HL-60 (cell line): ENCODE measurements at regions not wholly inside any gene's neighbourhood (a gene's known extent, or its start where the extent isn't known, plus 50 kb on each side); places are given as distances from the start of the nearest gene placed in this dataset.

ENCODE experiments used
- DNase-seq, 2 experiments: peaks; one replicate each; pipeline ENCODE4 v3.0.0-alpha.2; 2010 to 2020; ENCODE audit warnings: low read depth in 1 of 2, low spot score in 1 of 2
- H3K27ac ChIP-seq: fragments of 250-450 bp; sonication (Bioruptor Pico); replicated peaks from 2 replicates; pipeline ENCODE4 v1.5.1; 2020; ENCODE audit warnings: mild to moderate bottlenecking, moderate library complexity
- H3K27me3 ChIP-seq: fragments of 250-450 bp; sonication (Bioruptor Pico); 2 replicates; pipeline ENCODE4 v1.5.1; 2021; ENCODE audit warnings: mild to moderate bottlenecking, moderate library complexity; ENCODE audit not compliant: insufficient read depth, poor library complexity, severe bottlenecking
- H3K4me3 ChIP-seq: replicated peaks from 2 replicates; pipeline ENCODE4 v1.5.1; 2011; ENCODE audit warnings: mild to moderate bottlenecking, control low read depth, low read length; ENCODE audit not compliant: insufficient read depth
- GABPA ChIP-seq: IDR thresholded peaks from 2 replicates; pipeline ENCODE4 v1.6.1; 2012; ENCODE audit warnings: low read depth
- POLR2AphosphoS5 ChIP-seq: IDR thresholded peaks from 2 replicates; pipeline ENCODE4 v1.6.1; 2012; ENCODE audit warnings: low read depth
- SPI1 ChIP-seq: IDR thresholded peaks from 2 replicates; pipeline ENCODE4 v1.6.1; 2012; ENCODE audit warnings: low read depth, mild to moderate bottlenecking, borderline replicate concordance
- TF ChIP-seq, protein P1 (sequence below): IDR thresholded peaks from 2 replicates; pipeline ENCODE4 v1.6.1; 2012; ENCODE audit warnings: low read depth; ENCODE audit not compliant: insufficient replicate concordance
- TF ChIP-seq, protein P2 (sequence below): IDR thresholded peaks from one replicate; pipeline ENCODE4 v1.5.1; 2011; ENCODE audit warnings: low read length, control low read depth, inconsistent platforms; ENCODE audit not compliant: insufficient read depth

DNA sequence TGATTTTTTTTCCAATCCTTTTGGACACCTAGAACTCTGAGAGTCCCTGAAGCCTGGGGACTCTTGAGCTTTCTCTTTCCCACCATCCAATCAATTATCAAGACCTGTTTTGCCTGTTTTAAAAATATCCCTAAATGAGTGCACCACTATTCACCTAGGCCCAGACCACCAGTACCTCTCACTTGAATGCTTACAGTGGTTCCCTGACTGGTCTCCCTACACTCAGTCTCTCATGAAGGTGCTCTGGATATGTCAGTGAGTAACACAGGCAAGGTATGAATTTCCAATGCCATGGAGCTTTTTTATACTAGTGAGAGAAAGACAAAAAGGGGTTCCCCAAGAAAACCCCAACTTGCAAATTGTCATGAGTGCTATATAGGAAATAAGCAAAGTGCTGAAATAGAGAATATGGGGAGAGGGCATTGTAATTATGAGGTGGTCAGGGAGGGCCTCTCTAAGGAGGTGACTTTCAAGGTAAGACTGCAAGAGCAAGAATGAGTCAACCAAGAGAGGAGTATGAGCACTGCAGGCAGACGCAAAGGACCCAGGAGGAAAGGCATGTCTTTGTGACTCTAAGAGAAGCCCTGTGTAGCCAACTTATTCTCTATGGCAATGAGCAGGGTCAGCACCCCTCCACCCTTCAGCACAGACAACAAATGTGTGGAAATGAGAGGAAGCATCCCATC lies 85.3 kb upstream of the MBIP start:
- TF ChIP-seq GABPA, result no peak
- TF ChIP-seq SPI1, result no peak
- TF ChIP-seq, protein P1, sequence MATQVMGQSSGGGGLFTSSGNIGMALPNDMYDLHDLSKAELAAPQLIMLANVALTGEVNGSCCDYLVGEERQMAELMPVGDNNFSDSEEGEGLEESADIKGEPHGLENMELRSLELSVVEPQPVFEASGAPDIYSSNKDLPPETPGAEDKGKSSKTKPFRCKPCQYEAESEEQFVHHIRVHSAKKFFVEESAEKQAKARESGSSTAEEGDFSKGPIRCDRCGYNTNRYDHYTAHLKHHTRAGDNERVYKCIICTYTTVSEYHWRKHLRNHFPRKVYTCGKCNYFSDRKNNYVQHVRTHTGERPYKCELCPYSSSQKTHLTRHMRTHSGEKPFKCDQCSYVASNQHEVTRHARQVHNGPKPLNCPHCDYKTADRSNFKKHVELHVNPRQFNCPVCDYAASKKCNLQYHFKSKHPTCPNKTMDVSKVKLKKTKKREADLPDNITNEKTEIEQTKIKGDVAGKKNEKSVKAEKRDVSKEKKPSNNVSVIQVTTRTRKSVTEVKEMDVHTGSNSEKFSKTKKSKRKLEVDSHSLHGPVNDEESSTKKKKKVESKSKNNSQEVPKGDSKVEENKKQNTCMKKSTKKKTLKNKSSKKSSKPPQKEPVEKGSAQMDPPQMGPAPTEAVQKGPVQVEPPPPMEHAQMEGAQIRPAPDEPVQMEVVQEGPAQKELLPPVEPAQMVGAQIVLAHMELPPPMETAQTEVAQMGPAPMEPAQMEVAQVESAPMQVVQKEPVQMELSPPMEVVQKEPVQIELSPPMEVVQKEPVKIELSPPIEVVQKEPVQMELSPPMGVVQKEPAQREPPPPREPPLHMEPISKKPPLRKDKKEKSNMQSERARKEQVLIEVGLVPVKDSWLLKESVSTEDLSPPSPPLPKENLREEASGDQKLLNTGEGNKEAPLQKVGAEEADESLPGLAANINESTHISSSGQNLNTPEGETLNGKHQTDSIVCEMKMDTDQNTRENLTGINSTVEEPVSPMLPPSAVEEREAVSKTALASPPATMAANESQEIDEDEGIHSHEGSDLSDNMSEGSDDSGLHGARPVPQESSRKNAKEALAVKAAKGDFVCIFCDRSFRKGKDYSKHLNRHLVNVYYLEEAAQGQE, result no peak
- Histone ChIP-seq H3K27ac (no peak overlapping the region), H3K4me3 (no peak overlapping the region), H3K27me3 (no peaks in the 10 kb centered on the region)
- DNase-seq, result no peak

DNA sequence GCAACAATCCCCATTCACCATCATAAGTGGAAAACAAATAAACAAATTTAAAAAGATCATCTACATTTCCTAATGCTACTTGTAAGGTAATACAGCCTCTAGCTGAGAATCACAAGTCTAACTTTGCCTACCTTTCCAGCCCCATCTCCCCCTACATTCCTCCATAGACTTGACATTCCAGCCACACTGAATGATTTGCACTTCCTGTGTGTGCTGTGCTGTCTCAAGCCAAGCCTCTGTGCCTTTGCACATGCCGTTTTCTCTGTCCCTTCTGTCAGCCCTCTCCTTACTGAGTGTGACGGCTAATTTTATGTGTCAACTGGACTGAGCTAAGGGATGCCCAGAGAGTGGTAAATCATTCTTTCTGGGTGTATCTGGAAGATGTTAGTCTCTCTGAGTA lies 82.4 kb upstream of the MBIP start:
- H3K4me3 ChIP-seq, result no peak overlapping the region
- no peak for DNase-seq
- TF ChIP-seq SPI1 (no peak), POLR2AphosphoS5 (no peak), GABPA (no peak)
- TF ChIP-seq, protein P2, sequence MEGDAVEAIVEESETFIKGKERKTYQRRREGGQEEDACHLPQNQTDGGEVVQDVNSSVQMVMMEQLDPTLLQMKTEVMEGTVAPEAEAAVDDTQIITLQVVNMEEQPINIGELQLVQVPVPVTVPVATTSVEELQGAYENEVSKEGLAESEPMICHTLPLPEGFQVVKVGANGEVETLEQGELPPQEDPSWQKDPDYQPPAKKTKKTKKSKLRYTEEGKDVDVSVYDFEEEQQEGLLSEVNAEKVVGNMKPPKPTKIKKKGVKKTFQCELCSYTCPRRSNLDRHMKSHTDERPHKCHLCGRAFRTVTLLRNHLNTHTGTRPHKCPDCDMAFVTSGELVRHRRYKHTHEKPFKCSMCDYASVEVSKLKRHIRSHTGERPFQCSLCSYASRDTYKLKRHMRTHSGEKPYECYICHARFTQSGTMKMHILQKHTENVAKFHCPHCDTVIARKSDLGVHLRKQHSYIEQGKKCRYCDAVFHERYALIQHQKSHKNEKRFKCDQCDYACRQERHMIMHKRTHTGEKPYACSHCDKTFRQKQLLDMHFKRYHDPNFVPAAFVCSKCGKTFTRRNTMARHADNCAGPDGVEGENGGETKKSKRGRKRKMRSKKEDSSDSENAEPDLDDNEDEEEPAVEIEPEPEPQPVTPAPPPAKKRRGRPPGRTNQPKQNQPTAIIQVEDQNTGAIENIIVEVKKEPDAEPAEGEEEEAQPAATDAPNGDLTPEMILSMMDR, result no peak
- TF ChIP-seq, protein P1, result no peak
- H3K27me3 ChIP-seq, result no peaks in the 10 kb centered on the region
- no peak overlapping the region for H3K27ac ChIP-seq

DNA sequence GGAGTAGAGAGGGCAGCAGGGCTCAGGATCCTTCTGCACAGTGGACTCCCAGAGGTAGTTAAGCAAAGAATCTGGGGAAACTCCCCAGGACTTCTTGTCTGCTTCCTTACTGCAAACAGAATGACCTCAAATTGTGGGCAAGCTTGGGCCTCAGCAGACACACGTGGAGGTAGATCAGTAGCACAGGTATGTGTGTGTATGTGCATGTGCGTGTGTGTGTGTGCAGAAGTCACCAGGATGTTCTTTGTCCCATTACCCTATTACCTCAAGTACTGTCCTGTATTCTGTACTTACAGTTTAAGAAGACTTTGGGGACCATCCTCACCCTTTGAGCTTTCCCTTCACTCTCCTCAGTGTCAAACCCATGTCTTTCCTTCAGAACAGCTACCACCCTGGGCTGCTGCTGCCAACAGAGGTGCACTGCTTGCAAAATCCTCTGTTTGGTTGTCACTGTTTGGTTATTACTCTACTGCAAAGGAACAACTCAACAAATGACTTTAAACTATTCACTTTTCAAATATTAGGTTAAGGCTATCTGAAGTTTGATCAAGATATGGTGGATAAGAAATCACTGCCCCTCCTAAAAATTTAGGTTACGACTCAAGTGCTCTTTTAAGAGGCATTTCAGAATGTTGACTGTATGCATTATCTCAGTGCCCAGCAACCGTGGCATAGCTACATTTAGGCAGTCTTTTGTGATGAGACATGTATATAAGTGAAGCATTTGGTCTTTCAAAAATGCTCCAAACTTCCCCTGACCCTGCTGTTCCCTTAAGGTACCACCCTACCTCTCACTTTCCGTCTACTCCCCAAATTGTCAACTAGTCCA lies 78.2 kb upstream of the MBIP start:
- no peak for TF ChIP-seq GABPA
- no peak overlapping the region for H3K4me3 ChIP-seq
- no peaks in the 10 kb centered on the region for H3K27me3 ChIP-seq
- no peak for DNase-seq
- no peak overlapping the region for H3K27ac ChIP-seq

DNA sequence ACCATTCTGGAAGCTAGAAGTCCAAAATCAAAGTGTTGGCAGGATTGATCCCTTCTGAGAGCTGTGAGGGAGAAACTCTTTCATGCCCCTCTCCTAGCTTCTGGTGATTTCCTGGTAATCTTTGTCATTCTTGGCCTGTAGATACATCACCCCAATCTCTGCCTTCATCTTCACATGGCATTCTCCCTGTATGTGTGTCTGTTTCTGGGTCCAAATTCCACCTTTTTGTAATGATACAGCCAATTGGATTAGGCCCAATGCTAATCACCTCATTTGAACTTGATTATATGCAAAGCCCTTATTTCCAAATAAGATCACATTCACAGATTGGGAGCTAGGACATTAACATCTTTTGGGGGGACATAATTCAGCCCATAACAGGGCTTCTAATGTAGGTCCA lies 76.9 kb upstream of the MBIP start:
- TF ChIP-seq GABPA, result no peak
- no peak for TF ChIP-seq POLR2AphosphoS5
- TF ChIP-seq, protein P2, result no peak
- no peak for TF ChIP-seq SPI1
- TF ChIP-seq, protein P1, result no peak
- Histone ChIP-seq H3K4me3 (no peak overlapping the region), H3K27me3 (no peaks in the 10 kb centered on the region), H3K27ac (no peak overlapping the region)
- DNase-seq, result no peak
